Lung (tissue), 11 donors: ENCODE measurements at regions not wholly inside any gene's neighbourhood (a gene's known extent, or its start where the extent isn't known, plus 50 kb on each side); places are given as distances from the start of the nearest gene placed in this dataset.
A peak's percentile ranks its signal among the peaks of the same experiment; 100 is the strongest.

Experiments
- ATAC-seq: fragments of 200-7000 bp; cut with Tn5 transposase; one replicate; pipeline ENCODE4 v1.9.1; 2020; ENCODE audit warnings: moderate number of reproducible peaks; ENCODE audit not compliant: insufficient read depth, low FRiP score
- DNase-seq, 3 donors: peaks; one replicate each; pipeline ENCODE4 v3.0.0-alpha.2; 2013 to 2017
- H3K27ac ChIP-seq, 2 donors: one replicate each; pipeline ENCODE4 v1.5.1; 2013; ENCODE audit warnings: mild to moderate bottlenecking in 2 of 2, moderate library complexity in 2 of 2, control low read depth in 1 of 2, inconsistent platforms in 1 of 2, low read depth in 1 of 2, low read length in 1 of 2
- H3K27me3 ChIP-seq, 3 donors: one replicate each; pipeline ENCODE4 v1.5.1; 2013; ENCODE audit warnings: low read length in 2 of 3; ENCODE audit not compliant: control insufficient read depth in 3 of 3, insufficient read depth in 3 of 3
- H3K36me3 ChIP-seq, 4 donors: one replicate each; pipeline ENCODE4 v1.5.1; 2013; ENCODE audit warnings: low read length in 4 of 4, mild to moderate bottlenecking in 1 of 4, moderate library complexity in 1 of 4; ENCODE audit not compliant: control insufficient read depth in 4 of 4, insufficient read depth in 4 of 4
- H3K4me1 ChIP-seq, 5 donors: one replicate each; pipeline ENCODE4 v1.5.1; 2013; ENCODE audit warnings: low read length in 5 of 5, mild to moderate bottlenecking in 2 of 5, moderate library complexity in 1 of 5; ENCODE audit not compliant: control insufficient read depth in 5 of 5, insufficient read depth in 5 of 5
- H3K4me3 ChIP-seq: one replicate; pipeline ENCODE4 v1.5.1; 2013; ENCODE audit warnings: mild to moderate bottlenecking, control low read depth, moderate library complexity
- H3K9ac ChIP-seq, 2 donors: one replicate each; pipeline ENCODE4 v1.5.1; 2013; ENCODE audit warnings: low read length in 2 of 2, control low read depth in 1 of 2; ENCODE audit not compliant: insufficient read depth in 1 of 2
- H3K9me3 ChIP-seq, 4 donors: one replicate each; pipeline ENCODE4 v1.5.1; 2013; ENCODE audit warnings: low read length in 3 of 4, mild to moderate bottlenecking in 1 of 4, moderate library complexity in 1 of 4; ENCODE audit not compliant: control insufficient read depth in 4 of 4, insufficient read depth in 3 of 4
- CTCF ChIP-seq: IDR thresholded peaks from 2 replicates; pipeline ENCODE4 v1.5.1; 2012; ENCODE audit warnings: mild to moderate bottlenecking; ENCODE audit errors: control extremely low read depth, extremely low read depth
- WGBS, 2 donors: extraction: QIAGEN DNeasy Blood & Tissue Kit; methylation state at CpG; one replicate each; pipeline ENCODE4 v1.1.7; 2013; 5-methylcytosine and 5-hydroxymethylcytosine counted together
- donor health status: control.
- donor health status: control.
- donor health status: Bipolar disorder and iron deficiency.
- donor health status: healthy.
- donor health status: DM: yes; HTN: yes; CAD: no.

DNA sequence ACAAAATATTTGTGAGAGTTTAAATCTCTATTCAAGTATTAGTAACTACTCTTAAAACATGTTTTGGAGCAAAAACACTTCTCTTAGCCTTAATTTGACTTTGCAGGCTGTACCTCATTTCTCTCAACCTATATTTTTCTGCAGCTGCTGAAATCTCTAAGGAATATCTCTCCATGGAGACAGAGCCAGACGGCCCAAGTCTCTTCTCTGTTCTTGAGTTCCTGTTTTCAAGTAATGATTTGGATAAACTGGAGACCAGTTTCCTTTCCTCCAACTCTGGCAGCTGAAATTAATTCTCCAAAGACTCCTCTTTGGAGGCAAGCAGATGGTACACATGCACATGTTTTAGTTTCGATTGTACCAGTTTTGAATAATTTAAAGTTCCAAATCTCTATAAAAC is 659.7 kb upstream of the NEGR1 start:
- DNase-seq (peak in 1 of 3 donors; percentile 29), ATAC-seq (no peak)
- Histone ChIP-seq H3K27me3 (no peaks in the 10 kb centered on the region), H3K27ac (no peak overlapping the region), H3K9me3 (no peaks in the 10 kb centered on the region), H3K4me3 (no peak overlapping the region), H3K9ac (no peak overlapping the region), H3K4me1 (peaks cover 0 to 5% (median 0%) of the 10 kb centered on the region in 5 donors), H3K36me3 (no peaks in the 10 kb centered on the region)
- 45 to 46% methylated on average over 2 of the region's 2 CpGs for WGBS, 2 donors
- TF ChIP-seq CTCF = no peak

- no peak overlapping the region for H3K9ac ChIP-seq
- no peak overlapping the region for H3K4me3 ChIP-seq
- no peaks in the 10 kb centered on the region for H3K9me3 ChIP-seq
- WGBS, 2 donors = 68 to 83% methylated on average over 1 of the region's 1 CpG
- H3K27ac ChIP-seq = no peak overlapping the region
- DNase-seq (peak in 2 of 3 donors; percentile 4 to 13), ATAC-seq (no peak)
- no peak for TF ChIP-seq CTCF
- peaks cover 0 to 8% (median 0%) of the 10 kb centered on the region in 5 donors for H3K4me1 ChIP-seq
- H3K36me3 ChIP-seq = no peaks in the 10 kb centered on the region
- no peaks in the 10 kb centered on the region for H3K27me3 ChIP-seq
Observed at GRCh38 chr1:72938408-72938807, 656.1 kb upstream of the NEGR1 start.

DNA sequence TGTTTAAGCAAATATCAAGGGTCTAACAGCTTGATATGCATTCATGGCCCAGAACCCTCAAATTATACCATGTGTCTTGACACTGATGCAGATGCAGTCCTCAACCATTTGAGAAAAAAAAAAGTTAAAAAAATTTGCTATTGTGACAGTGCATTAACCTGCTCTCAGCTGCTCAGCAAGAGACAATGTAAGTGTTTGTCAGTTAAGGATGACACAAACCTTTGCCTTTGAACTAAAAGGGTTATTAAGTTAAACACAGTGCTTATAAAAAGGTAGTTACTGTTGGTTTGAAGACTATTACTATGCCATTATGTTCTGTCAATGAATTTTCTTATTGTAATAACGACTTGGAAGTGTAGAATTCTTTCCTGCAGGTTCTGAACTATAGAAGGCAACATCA is 655.6 kb upstream of the NEGR1 start:
- 55 to 57% methylated on average over 1 of the region's 1 CpG for WGBS, 2 donors
- no peak overlapping the region for H3K27ac ChIP-seq
- H3K9me3 ChIP-seq = no peaks in the 10 kb centered on the region
- peaks cover 0 to 8% (median 0%) of the 10 kb centered on the region in 5 donors for H3K4me1 ChIP-seq
- DNase-seq = no peak
- H3K36me3 ChIP-seq = no peaks in the 10 kb centered on the region
- no peak for TF ChIP-seq CTCF
- no peak for ATAC-seq
- H3K9ac ChIP-seq = no peak overlapping the region
- no peaks in the 10 kb centered on the region for H3K27me3 ChIP-seq
- no peak overlapping the region for H3K4me3 ChIP-seq

DNA sequence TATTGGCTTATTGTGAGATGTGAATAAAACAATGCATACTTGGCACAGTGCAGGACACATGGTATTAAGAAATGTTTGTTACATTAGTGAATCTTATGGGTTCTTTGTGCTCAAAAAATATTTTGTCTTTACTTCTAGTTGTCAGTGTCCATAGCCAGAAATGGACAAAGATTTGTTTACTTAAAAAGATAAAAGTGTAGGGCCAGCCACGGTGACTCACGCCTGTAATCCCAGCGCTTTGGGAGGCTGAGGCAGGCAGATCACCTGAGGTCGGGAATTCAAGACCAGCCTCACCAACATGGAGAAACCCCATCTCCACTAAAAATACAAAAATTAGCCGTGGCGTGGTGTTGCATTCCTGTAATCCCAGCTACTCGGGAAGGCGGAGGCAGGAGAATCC is 654.6 kb upstream of the NEGR1 start:
- H3K9me3 ChIP-seq = no peaks in the 10 kb centered on the region
- H3K9ac ChIP-seq = no peak overlapping the region
- no peaks in the 10 kb centered on the region for H3K36me3 ChIP-seq
- no peak for TF ChIP-seq CTCF
- peaks cover 0 to 8% (median 0%) of the 10 kb centered on the region in 5 donors for H3K4me1 ChIP-seq
- 88 to 90% methylated on average over 8 of the region's 8 CpGs for WGBS, 2 donors
- ATAC-seq (no peak), DNase-seq (no peak)
- H3K4me3 ChIP-seq = no peak overlapping the region
- H3K27ac ChIP-seq = no peak overlapping the region
- H3K27me3 ChIP-seq = no peaks in the 10 kb centered on the region
